Colonic mucosa (tissue), 4 donors: ENCODE measurements at regions not wholly inside any gene's neighbourhood (a gene's known extent, or its start where the extent isn't known, plus 50 kb on each side); places are given as distances from the start of the nearest gene placed in this dataset.

Experiments used
- DNase-seq: peaks from one replicate; pipeline ENCODE4 v3.0.0-alpha.2; 2020
- H3K27ac ChIP-seq: fragments of 200-600 bp; one replicate; pipeline ENCODE4 v1.8.0; 2021
- H3K27me3 ChIP-seq: fragments of 200-600 bp; one replicate; pipeline ENCODE4 v1.8.0; 2021
- H3K36me3 ChIP-seq: fragments of 200-600 bp; one replicate; pipeline ENCODE4 v1.8.0; 2021
- H3K4me1 ChIP-seq: fragments of 200-600 bp; one replicate; pipeline ENCODE4 v1.8.0; 2021; ENCODE audit warnings: mild to moderate bottlenecking
- H3K4me3 ChIP-seq: fragments of 200-600 bp; one replicate; pipeline ENCODE4 v1.8.0; 2021
- H3K9ac ChIP-seq, 2 donors: one replicate each; pipeline ENCODE4 v1.7.0; 2013; ENCODE audit warnings: control low read depth in 2 of 2, low read depth in 2 of 2, low read length in 2 of 2
- H3K9me3 ChIP-seq: fragments of 200-600 bp; one replicate; pipeline ENCODE4 v1.8.0; 2021
- intact Hi-C: fragments of 100-400 bp; cut with DNase I; formaldehyde crosslinking; loops from one replicate; pipeline ENCODE4 v1.14.1; 2022
- TF ChIP-seq, protein P1 (sequence below): fragments of 200-600 bp; IDR thresholded peaks from one replicate; pipeline ENCODE4 v1.8.0; 2022; ENCODE audit warnings: antibody characterized with exemption, mild to moderate bottlenecking
- donor health status: healthy.
- donor health status: DM: no; HTN: no; CAD: no.
- donor health status: DM: no; HTN: no; CAD: no.

- Histone ChIP-seq H3K4me1 (no peaks in the 10 kb centered on the region), H3K4me3 (no peak overlapping the region), H3K36me3 (no peaks in the 10 kb centered on the region), H3K27ac (no peak overlapping the region), H3K9me3 (no peaks in the 10 kb centered on the region), H3K27me3 (no peaks in the 10 kb centered on the region), H3K9ac (no peak overlapping the region)
- TF ChIP-seq, protein P1, sequence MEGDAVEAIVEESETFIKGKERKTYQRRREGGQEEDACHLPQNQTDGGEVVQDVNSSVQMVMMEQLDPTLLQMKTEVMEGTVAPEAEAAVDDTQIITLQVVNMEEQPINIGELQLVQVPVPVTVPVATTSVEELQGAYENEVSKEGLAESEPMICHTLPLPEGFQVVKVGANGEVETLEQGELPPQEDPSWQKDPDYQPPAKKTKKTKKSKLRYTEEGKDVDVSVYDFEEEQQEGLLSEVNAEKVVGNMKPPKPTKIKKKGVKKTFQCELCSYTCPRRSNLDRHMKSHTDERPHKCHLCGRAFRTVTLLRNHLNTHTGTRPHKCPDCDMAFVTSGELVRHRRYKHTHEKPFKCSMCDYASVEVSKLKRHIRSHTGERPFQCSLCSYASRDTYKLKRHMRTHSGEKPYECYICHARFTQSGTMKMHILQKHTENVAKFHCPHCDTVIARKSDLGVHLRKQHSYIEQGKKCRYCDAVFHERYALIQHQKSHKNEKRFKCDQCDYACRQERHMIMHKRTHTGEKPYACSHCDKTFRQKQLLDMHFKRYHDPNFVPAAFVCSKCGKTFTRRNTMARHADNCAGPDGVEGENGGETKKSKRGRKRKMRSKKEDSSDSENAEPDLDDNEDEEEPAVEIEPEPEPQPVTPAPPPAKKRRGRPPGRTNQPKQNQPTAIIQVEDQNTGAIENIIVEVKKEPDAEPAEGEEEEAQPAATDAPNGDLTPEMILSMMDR: no peak
- DNase-seq: no peak
- intact Hi-C loops: no loop called here
These were observed 597.2 kb downstream of the DCDC2C start for GRCh38 chr2:4300616-4301015.

DNA sequence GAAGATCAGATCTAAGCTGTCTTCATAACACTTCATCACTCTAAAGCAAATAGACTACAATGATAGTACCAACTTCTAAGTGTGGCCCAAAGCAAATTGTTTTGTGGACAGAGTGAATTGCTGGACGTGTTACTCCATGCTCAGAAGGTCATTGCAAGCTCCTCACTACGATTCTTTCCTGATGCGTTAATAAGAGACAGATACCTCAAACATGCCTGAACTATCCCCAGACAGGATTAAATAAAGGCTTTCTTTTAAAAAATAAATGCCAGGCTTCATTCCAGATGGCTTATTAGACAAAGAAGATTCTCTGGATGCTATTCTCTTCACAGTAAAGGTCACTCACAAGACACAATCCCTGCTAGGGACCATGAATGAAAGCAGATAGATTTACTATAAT lies 621.2 kb downstream of the DCDC2C start:
- TF ChIP-seq, protein P1: no peak
- Histone ChIP-seq H3K4me1 (no peaks in the 10 kb centered on the region), H3K36me3 (no peaks in the 10 kb centered on the region), H3K4me3 (no peak overlapping the region), H3K27me3 (no peaks in the 10 kb centered on the region), H3K9me3 (no peaks in the 10 kb centered on the region), H3K9ac (no peak overlapping the region), H3K27ac (no peak overlapping the region)
- DNase-seq: no peak
- intact Hi-C loops: no loop called here

DNA sequence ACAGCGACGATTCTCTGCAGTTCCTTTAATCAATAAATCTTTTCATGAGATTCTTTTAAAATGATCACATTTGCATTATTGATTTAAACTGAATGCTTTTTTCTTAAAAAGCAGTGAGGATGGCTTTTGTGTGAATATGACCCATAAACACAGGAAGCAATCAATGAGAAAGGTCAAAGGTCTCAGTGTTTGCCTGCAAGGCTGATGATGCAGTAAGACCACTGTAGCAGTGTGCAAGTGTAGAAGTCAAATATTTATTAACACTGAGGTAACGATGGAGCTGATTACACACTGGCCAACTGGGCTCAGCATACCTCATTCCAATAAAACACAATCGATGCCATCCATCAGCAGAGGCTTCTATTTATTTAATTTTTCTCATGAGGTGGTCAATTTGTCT lies 633.5 kb downstream of the DCDC2C start:
- intact Hi-C loops: no loop called here
- Histone ChIP-seq H3K4me3 (no peak overlapping the region), H3K36me3 (no peaks in the 10 kb centered on the region), H3K4me1 (no peaks in the 10 kb centered on the region), H3K27ac (no peak overlapping the region), H3K9ac (no peak overlapping the region), H3K9me3 (no peaks in the 10 kb centered on the region), H3K27me3 (no peaks in the 10 kb centered on the region)
- DNase-seq: no peak
- TF ChIP-seq, protein P1: no peak

GRCh38 chr2:4338345-4338744 lies 635.0 kb downstream of the DCDC2C start:
- no peak overlapping the region for H3K27ac ChIP-seq
- H3K27me3 ChIP-seq: no peaks in the 10 kb centered on the region
- H3K9ac ChIP-seq: no peak overlapping the region
- DNase-seq: no peak
- intact Hi-C loops: no loop called here
- H3K4me1 ChIP-seq: no peaks in the 10 kb centered on the region
- no peaks in the 10 kb centered on the region for H3K9me3 ChIP-seq
- no peak overlapping the region for H3K4me3 ChIP-seq
- TF ChIP-seq, protein P1: no peak
- H3K36me3 ChIP-seq: no peaks in the 10 kb centered on the region

DNA sequence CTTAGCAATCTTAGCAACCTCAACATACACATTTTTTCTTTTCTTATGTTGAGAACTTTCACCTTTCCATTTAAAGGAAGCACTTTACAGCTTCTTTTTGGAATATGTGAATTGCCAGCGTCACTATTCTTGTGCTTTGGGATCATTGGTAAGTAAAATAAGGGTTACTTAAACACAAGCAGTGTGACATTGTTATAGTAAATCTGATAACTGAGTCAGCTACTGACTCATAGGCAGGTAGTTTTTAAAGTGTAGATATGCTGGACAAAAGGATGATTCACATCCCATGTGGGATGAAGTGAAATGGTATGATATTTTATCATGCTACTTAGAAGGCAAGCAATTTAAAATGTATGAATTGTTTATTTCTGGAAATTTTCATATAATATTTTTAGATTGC lies 637.2 kb downstream of the DCDC2C start:
- no peak overlapping the region for H3K9ac ChIP-seq
- H3K27ac ChIP-seq: no peak overlapping the region
- DNase-seq: no peak
- no peaks in the 10 kb centered on the region for H3K9me3 ChIP-seq
- no peaks in the 10 kb centered on the region for H3K4me1 ChIP-seq
- H3K4me3 ChIP-seq: no peak overlapping the region
- H3K36me3 ChIP-seq: no peaks in the 10 kb centered on the region
- no peaks in the 10 kb centered on the region for H3K27me3 ChIP-seq
- intact Hi-C loops: no loop called here
- TF ChIP-seq, protein P1: no peak

DNA sequence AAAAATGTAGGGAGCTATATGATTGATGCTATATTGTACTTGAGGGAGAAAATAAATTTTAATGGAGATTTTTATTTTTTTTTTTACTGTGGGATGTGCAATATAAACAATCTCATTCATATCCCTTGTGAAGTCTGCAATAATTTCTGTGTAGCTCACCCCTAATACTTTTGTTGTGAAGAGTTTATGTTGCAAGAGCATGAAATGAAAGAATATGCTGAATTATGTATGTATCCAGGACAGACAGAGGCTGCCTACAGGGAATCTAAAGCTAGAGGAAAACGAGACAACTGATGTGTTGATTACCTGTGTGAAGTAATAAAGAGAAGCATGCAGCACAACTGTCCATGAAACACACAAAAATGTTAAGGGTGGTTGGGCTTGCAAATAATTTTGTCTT lies 643.3 kb downstream of the DCDC2C start:
- TF ChIP-seq, protein P1: no peak

More for the DNA sequence above, 643.3 kb downstream of the DCDC2C start:
- Histone ChIP-seq H3K4me3 (no peak overlapping the region), H3K9ac (no peak overlapping the region), H3K9me3 (no peaks in the 10 kb centered on the region), H3K27me3 (no peaks in the 10 kb centered on the region), H3K27ac (no peak overlapping the region), H3K4me1 (no peaks in the 10 kb centered on the region), H3K36me3 (no peaks in the 10 kb centered on the region)
- intact Hi-C loops: no loop called here
- no peak for DNase-seq
